WTC11 (cell line): ENCODE measurements at regions not wholly inside any gene's neighbourhood (a gene's known extent, or its start where the extent isn't known, plus 50 kb on each side); places are given as distances from the start of the nearest gene placed in this dataset.

Experiments
- ATAC-seq: fragments of 200-7000 bp; cut with Tn5 transposase; 2 replicates; pipeline ENCODE4 v1.10.0; 2021; ENCODE audit warnings: mild to moderate bottlenecking, moderate library complexity
- CTCF ChIA-PET: fragments of 300-600 bp; sonication (Branson Sonifier 250); formaldehyde crosslinking; loops from one replicate; lab custom pipeline; 2021; ENCODE audit warnings: antibody characterized with exemption; lab: Charles Lee
- POLR2A ChIA-PET: fragments of 350-600 bp; sonication (Branson Sonifier 250); formaldehyde crosslinking; loops from one replicate; lab custom pipeline; 2021; ENCODE audit warnings: antibody characterized with exemption; lab: Charles Lee
- DNase-seq: peaks from one replicate; pipeline ENCODE4 v3.0.0; 2021; ENCODE audit warnings: low spot score
- H3K27ac Mint-ChIP-seq: 2 replicates; pipeline ENCODE4 v1.8.0; 2021; ENCODE audit warnings: mixed read lengths
- H3K27me3 Mint-ChIP-seq: 2 replicates; pipeline ENCODE4 v1.8.0; 2021; ENCODE audit warnings: low read depth, mild to moderate bottlenecking, moderate library complexity, mixed read lengths
- H3K36me3 Mint-ChIP-seq: 2 replicates; pipeline ENCODE4 v1.8.0; 2021; ENCODE audit warnings: mixed read lengths
- H3K4me1 Mint-ChIP-seq: 2 replicates; pipeline ENCODE4 v1.8.0; 2022; ENCODE audit warnings: mixed read lengths
- H3K4me3 Mint-ChIP-seq: 2 replicates; pipeline ENCODE4 v1.8.0; 2021; ENCODE audit warnings: mild to moderate bottlenecking, moderate library complexity, mixed read lengths
- H3K9me3 Mint-ChIP-seq: 2 replicates; pipeline ENCODE4 v1.8.0; 2021; ENCODE audit warnings: mixed read lengths
- CBFB ChIP-seq: sonication (generic); formaldehyde crosslinking; IDR thresholded peaks from 2 replicates; pipeline ENCODE4 v1.8.1; 2022; ENCODE audit warnings: mild to moderate bottlenecking, low read depth, missing genetic modification reagents
- EMX1 ChIP-seq: fragments of 250-450 bp; sonication (Bioruptor Pico); IDR thresholded peaks from 2 replicates; pipeline ENCODE4 v1.8.0; 2021; ENCODE audit warnings: mild to moderate bottlenecking
- JUN ChIP-seq: sonication (generic); formaldehyde crosslinking; IDR thresholded peaks from 2 replicates; pipeline ENCODE4 v1.8.0; 2023; ENCODE audit warnings: mild to moderate bottlenecking, missing genetic modification reagents
- RORB ChIP-seq: fragments of 250-450 bp; sonication (Bioruptor Pico); IDR thresholded peaks from 2 replicates; pipeline ENCODE4 v1.9.0; 2021; ENCODE audit warnings: mild to moderate bottlenecking
- ZNF232 ChIP-seq: sonication (generic); formaldehyde crosslinking; IDR thresholded peaks from 2 replicates; pipeline ENCODE4 v1.8.0; 2022; ENCODE audit warnings: mild to moderate bottlenecking, missing genetic modification reagents
- ZNF396 ChIP-seq: fragments of 250-450 bp; sonication (Bioruptor Pico); IDR thresholded peaks from 2 replicates; pipeline ENCODE4 v1.8.0; 2021; ENCODE audit warnings: mild to moderate bottlenecking, moderate library complexity, borderline replicate concordance
- TF ChIP-seq, protein P1 (sequence below): sonication (generic); formaldehyde crosslinking; IDR thresholded peaks from 2 replicates; pipeline ENCODE4 v1.8.1; 2022; ENCODE audit warnings: low read depth, missing genetic modification reagents, borderline replicate concordance
- TF ChIP-seq, protein P2 (sequence below): sonication (generic); formaldehyde crosslinking; IDR thresholded peaks from 2 replicates; pipeline ENCODE4 v1.8.0; 2022; ENCODE audit warnings: mild to moderate bottlenecking, missing genetic modification reagents
- TF ChIP-seq, protein P3 (sequence below): sonication (generic); formaldehyde crosslinking; IDR thresholded peaks from 2 replicates; pipeline ENCODE4 v1.8.0; 2023; ENCODE audit warnings: missing genetic modification reagents
- TF ChIP-seq, protein P4 (sequence below): sonication (generic); formaldehyde crosslinking; IDR thresholded peaks from 2 replicates; pipeline ENCODE4 v1.8.0; 2023; ENCODE audit warnings: mild to moderate bottlenecking, missing genetic modification reagents
- TF ChIP-seq, protein P5 (sequence below): sonication (generic); formaldehyde crosslinking; IDR thresholded peaks from 2 replicates; pipeline ENCODE4 v1.8.1; 2023; ENCODE audit warnings: mild to moderate bottlenecking, moderate library complexity, missing genetic modification reagents
- TF ChIP-seq, protein P6 (sequence below): sonication (generic); formaldehyde crosslinking; IDR thresholded peaks from 2 replicates; pipeline ENCODE4 v1.8.1; 2023; ENCODE audit warnings: mild to moderate bottlenecking, missing genetic modification reagents, moderate library complexity
- TF ChIP-seq, protein P7 (sequence below): fragments of 250-450 bp; sonication (Bioruptor Pico); IDR thresholded peaks from 2 replicates; pipeline ENCODE4 v1.9.0; 2021; ENCODE audit warnings: moderate library complexity, mild to moderate bottlenecking, inconsistent platforms, borderline replicate concordance

DNA sequence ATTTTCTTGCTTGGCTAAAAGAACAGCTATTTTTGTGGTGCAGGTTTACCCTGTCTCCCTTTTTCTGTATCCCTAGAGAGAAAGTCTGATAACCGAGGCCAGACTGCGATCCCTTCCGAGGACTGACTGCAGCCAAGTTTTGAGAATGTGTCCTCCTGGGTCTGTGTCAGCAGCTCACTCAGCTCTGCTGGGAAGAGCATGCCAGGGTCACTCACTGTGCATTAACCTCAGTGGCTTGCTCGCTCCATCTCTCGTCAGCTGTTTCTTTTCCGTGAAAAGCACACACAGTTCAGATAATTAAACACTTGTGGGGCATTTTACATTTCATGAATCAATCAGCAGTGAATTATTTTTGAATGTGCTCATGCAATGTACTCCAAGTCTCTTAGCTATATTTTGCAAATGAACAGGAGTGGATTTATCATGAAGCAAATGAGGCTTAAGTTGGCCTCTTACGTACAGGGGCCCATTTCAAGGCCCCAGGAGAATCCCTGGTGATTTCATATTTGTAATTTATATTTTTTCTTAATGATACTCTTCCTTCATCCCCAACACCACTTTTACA is 252.1 kb downstream of the SMARCA2 start:
- Mint-ChIP-seq H3K4me3 (no peak overlapping the region), H3K4me1 (peaks cover 31% of the 10 kb centered on the region), H3K9me3 (peaks cover 19% of the 10 kb centered on the region), H3K27ac (no peak overlapping the region; the same call in 1 of the 2 replicates), H3K36me3 (peaks cover 13% of the 10 kb centered on the region), H3K27me3 (no peaks in the 10 kb centered on the region; the same call in 1 of the 2 replicates)
- TF ChIP-seq, protein P1, sequence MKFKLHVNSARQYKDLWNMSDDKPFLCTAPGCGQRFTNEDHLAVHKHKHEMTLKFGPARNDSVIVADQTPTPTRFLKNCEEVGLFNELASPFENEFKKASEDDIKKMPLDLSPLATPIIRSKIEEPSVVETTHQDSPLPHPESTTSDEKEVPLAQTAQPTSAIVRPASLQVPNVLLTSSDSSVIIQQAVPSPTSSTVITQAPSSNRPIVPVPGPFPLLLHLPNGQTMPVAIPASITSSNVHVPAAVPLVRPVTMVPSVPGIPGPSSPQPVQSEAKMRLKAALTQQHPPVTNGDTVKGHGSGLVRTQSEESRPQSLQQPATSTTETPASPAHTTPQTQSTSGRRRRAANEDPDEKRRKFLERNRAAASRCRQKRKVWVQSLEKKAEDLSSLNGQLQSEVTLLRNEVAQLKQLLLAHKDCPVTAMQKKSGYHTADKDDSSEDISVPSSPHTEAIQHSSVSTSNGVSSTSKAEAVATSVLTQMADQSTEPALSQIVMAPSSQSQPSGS (CRISPR knock-in tag), result no peak
- TF ChIP-seq, protein P2, sequence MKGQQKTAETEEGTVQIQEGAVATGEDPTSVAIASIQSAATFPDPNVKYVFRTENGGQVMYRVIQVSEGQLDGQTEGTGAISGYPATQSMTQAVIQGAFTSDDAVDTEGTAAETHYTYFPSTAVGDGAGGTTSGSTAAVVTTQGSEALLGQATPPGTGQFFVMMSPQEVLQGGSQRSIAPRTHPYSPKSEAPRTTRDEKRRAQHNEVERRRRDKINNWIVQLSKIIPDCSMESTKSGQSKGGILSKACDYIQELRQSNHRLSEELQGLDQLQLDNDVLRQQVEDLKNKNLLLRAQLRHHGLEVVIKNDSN (CRISPR knock-in tag), result no peak
- TF ChIP-seq CBFB (CRISPR knock-in tag), result no peak
- TF ChIP-seq, protein P3, sequence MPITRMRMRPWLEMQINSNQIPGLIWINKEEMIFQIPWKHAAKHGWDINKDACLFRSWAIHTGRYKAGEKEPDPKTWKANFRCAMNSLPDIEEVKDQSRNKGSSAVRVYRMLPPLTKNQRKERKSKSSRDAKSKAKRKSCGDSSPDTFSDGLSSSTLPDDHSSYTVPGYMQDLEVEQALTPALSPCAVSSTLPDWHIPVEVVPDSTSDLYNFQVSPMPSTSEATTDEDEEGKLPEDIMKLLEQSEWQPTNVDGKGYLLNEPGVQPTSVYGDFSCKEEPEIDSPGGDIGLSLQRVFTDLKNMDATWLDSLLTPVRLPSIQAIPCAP, result no peak
- TF ChIP-seq, protein P4, sequence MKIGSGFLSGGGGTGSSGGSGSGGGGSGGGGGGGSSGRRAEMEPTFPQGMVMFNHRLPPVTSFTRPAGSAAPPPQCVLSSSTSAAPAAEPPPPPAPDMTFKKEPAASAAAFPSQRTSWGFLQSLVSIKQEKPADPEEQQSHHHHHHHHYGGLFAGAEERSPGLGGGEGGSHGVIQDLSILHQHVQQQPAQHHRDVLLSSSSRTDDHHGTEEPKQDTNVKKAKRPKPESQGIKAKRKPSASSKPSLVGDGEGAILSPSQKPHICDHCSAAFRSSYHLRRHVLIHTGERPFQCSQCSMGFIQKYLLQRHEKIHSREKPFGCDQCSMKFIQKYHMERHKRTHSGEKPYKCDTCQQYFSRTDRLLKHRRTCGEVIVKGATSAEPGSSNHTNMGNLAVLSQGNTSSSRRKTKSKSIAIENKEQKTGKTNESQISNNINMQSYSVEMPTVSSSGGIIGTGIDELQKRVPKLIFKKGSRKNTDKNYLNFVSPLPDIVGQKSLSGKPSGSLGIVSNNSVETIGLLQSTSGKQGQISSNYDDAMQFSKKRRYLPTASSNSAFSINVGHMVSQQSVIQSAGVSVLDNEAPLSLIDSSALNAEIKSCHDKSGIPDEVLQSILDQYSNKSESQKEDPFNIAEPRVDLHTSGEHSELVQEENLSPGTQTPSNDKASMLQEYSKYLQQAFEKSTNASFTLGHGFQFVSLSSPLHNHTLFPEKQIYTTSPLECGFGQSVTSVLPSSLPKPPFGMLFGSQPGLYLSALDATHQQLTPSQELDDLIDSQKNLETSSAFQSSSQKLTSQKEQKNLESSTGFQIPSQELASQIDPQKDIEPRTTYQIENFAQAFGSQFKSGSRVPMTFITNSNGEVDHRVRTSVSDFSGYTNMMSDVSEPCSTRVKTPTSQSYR (CRISPR knock-in tag), result no peak
- ChIA-PET CTCF (interaction anchor here (0.5 to 1.6 kb wide), 2 partner anchors 26 to 346 kb away, joined by 4 read pairs; no protein-coding TSS in a partner anchor), POLR2A (no interaction called here)
- no peak for DNase-seq
- ATAC-seq, result peak; percentile 29

DNA sequence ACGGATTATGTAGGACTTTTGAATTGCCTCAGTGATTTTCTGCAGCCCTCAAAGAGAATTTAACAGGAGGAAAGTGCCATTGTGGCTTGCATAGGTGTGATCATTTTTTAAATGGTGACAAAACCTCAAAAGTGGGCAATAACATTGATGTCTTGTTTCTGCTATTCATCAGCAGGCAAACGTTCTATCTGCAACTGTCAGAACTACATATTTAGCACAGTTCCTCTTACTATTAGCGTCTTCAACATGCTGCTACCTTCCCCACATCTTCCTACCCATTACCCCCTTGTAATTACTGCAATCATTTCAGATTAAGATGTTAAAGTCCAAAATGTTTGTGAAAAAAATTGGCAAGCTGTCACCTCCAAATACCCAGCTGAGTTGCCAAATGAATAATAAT is 254.6 kb downstream of the SMARCA2 start:
- DNase-seq (no peak), ATAC-seq (no peak)
- no peaks in the 10 kb centered on the region for H3K27me3 Mint-ChIP-seq
- H3K4me1 Mint-ChIP-seq, result peaks cover 24% of the 10 kb centered on the region
- no peak overlapping the region for H3K27ac Mint-ChIP-seq
- ChIA-PET POLR2A (no interaction called here), CTCF (interaction anchor here (0.5 to 1.7 kb wide), 2 partner anchors 27 to 387 kb away, joined by 4 read pairs; no protein-coding TSS in a partner anchor)
- TF ChIP-seq ZNF396 (CRISPR knock-in tag), result no peak
- TF ChIP-seq, protein P5, sequence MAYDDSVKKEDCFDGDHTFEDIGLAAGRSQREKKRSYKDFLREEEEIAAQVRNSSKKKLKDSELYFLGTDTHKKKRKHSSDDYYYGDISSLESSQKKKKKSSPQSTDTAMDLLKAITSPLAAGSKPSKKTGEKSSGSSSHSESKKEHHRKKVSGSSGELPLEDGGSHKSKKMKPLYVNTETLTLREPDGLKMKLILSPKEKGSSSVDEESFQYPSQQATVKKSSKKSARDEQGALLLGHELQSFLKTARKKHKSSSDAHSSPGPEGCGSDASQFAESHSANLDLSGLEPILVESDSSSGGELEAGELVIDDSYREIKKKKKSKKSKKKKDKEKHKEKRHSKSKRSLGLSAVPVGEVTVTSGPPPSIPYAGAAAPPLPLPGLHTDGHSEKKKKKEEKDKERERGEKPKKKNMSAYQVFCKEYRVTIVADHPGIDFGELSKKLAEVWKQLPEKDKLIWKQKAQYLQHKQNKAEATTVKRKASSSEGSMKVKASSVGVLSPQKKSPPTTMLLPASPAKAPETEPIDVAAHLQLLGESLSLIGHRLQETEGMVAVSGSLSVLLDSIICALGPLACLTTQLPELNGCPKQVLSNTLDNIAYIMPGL (CRISPR knock-in tag), result no peak
- no peak for TF ChIP-seq JUN
- no peak for TF ChIP-seq RORB (CRISPR knock-in tag)
- no peak for TF ChIP-seq ZNF232 (CRISPR knock-in tag)
- TF ChIP-seq, protein P6, sequence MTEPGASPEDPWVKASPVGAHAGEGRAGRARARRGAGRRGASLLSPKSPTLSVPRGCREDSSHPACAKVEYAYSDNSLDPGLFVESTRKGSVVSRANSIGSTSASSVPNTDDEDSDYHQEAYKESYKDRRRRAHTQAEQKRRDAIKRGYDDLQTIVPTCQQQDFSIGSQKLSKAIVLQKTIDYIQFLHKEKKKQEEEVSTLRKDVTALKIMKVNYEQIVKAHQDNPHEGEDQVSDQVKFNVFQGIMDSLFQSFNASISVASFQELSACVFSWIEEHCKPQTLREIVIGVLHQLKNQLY, result no peak
- TF ChIP-seq, protein P7, sequence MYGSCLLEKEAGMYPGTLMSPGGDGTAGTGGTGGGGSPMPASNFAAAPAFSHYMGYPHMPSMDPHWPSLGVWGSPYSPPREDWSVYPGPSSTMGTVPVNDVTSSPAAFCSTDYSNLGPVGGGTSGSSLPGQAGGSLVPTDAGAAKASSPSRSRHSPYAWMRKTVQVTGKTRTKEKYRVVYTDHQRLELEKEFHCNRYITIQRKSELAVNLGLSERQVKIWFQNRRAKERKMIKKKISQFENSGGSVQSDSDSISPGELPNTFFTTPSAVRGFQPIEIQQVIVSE, result no peak
- no peak for TF ChIP-seq EMX1 (CRISPR knock-in tag)
- H3K4me3 Mint-ChIP-seq, result no peak overlapping the region
- H3K9me3 Mint-ChIP-seq, result peaks cover 7% of the 10 kb centered on the region; the same call in 1 of the 2 replicates
- peaks cover 2% of the 10 kb centered on the region; the same call in 1 of the 2 replicates for H3K36me3 Mint-ChIP-seq
